Gastrocnemius medialis (tissue), 4 donors: ENCODE measurements at regions not wholly inside any gene's neighbourhood (a gene's known extent, or its start where the extent isn't known, plus 50 kb on each side); places are given as distances from the start of the nearest gene placed in this dataset.

Source experiments
- ATAC-seq, 2 donors: fragments of 150-250 bp; one replicate each; pipeline ENCODE4 v1.9.1; 2016
- DNase-seq, 2 donors: peaks; one replicate each; pipeline ENCODE4 v3.0.0-alpha.2; 2019
- H3K27ac ChIP-seq, 4 donors: fragments of 200-600 bp; sonication (generic); 1 replicate in 1 of 4; 2 replicates in 3 of 4; pipeline ENCODE4 v1.5.1; 2016 to 2018; ENCODE audit warnings: mild to moderate bottlenecking in 2 of 4, moderate library complexity in 1 of 4
- H3K27me3 ChIP-seq, 3 donors: fragments of 200-600 bp; sonication (generic) in 2 of 3; 1 replicate in 1 of 3; 2 replicates in 2 of 3; pipeline versions ENCODE4 v1.5.1 to v1.6.0; 2016 to 2019; ENCODE audit warnings: mild to moderate bottlenecking in 1 of 3, moderate library complexity in 1 of 3
- H3K36me3 ChIP-seq, 2 donors: fragments of 200-600 bp; sonication (generic) in 1 of 2; one replicate each; pipeline ENCODE4 v1.5.1; 2017 to 2018
- H3K4me1 ChIP-seq, 2 donors: fragments of 200-600 bp; sonication (generic) in 1 of 2; one replicate each; pipeline ENCODE4 v1.5.1; 2016 to 2017; ENCODE audit warnings: mild to moderate bottlenecking in 2 of 2
- H3K4me3 ChIP-seq, 4 donors: fragments of 200-600 bp; sonication (generic) in 3 of 4; 1 replicate in 1 of 4; 2 replicates in 3 of 4; pipeline ENCODE4 v1.5.1; 2016 to 2019; ENCODE audit warnings: mild to moderate bottlenecking in 2 of 4
- H3K9me3 ChIP-seq, 3 donors: fragments of 200-600 bp; sonication (generic) in 2 of 3; 1 replicate in 1 of 3; 2 replicates in 2 of 3; pipeline ENCODE4 v1.5.1; 2016 to 2019
- POLR2A ChIP-seq, 2 donors: fragments of 450-650 bp; IDR thresholded peaks; one replicate each; pipeline ENCODE4 v1.6.1; 2017; ENCODE audit warnings: antibody characterized with exemption in 2 of 2, mild to moderate bottlenecking in 2 of 2, moderate library complexity in 2 of 2
- in situ Hi-C, 4 donors: fragments of 200-750 bp; cut with MboI; loops; one replicate each; pipeline versions ENCODE4 v1.15.0 to v1.8.0; 2017; ENCODE audit warnings: low sequenced_read_pairs in 4 of 4
- intact Hi-C: fragments of 100-400 bp; cut with DNase I; formaldehyde crosslinking; loops from one replicate; pipeline ENCODE4 v1.15.1; 2023; ENCODE audit warnings: low total_unique reads
- TF ChIP-seq, protein P1 (sequence below), 5 experiments: fragments of 450-650 bp in 3 of 5; fragments of 200-600 bp in 2 of 5; sonication (generic) in 2 of 5; IDR thresholded peaks in 4 of 5; conservative IDR thresholded peaks in 1 of 5; 1 replicate in 4 of 5; 2 replicates in 1 of 5; pipeline ENCODE4 v1.5.1; 2016 to 2019; ENCODE audit warnings: antibody characterized with exemption in 5 of 5, mild to moderate bottlenecking in 3 of 5, moderate library complexity in 3 of 5

DNA sequence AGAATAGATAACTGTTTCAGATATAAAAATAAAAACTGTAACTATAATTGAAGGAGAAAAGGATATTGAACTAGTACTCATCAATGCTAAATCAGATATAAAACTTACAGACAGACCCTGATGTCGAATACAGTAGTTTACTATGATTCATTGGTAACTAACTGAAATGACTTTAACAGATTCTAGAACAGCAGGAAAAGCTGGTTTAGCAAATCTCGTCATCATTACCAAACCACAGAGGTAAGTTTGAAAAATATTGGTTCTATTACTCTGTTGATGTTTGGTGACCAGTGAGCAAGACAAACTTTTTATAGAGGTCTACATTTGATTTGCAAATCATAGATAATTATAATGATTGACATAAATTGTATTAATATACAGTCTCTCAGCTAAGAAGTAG, 551.4 kb upstream of the ADGRL3 start:
- Histone ChIP-seq H3K27ac (no peak overlapping the region), H3K4me3 (no peak overlapping the region), H3K27me3 (no peaks in the 10 kb centered on the region), H3K9me3 (no peaks in the 10 kb centered on the region), H3K36me3 (no peaks in the 10 kb centered on the region), H3K4me1 (no peaks in the 10 kb centered on the region)
- DNase-seq (no peak), ATAC-seq (no peak)
- intact Hi-C loops (no loop called here), in situ Hi-C loops (no loop called here)
- TF ChIP-seq, protein P1, sequence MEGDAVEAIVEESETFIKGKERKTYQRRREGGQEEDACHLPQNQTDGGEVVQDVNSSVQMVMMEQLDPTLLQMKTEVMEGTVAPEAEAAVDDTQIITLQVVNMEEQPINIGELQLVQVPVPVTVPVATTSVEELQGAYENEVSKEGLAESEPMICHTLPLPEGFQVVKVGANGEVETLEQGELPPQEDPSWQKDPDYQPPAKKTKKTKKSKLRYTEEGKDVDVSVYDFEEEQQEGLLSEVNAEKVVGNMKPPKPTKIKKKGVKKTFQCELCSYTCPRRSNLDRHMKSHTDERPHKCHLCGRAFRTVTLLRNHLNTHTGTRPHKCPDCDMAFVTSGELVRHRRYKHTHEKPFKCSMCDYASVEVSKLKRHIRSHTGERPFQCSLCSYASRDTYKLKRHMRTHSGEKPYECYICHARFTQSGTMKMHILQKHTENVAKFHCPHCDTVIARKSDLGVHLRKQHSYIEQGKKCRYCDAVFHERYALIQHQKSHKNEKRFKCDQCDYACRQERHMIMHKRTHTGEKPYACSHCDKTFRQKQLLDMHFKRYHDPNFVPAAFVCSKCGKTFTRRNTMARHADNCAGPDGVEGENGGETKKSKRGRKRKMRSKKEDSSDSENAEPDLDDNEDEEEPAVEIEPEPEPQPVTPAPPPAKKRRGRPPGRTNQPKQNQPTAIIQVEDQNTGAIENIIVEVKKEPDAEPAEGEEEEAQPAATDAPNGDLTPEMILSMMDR (IDR thresholded peaks at IDR 0.05 in 4 of 5, conservative IDR thresholded peaks at IDR 0.05 in 1 of 5), result no peak
- no peak for TF ChIP-seq POLR2A (IDR thresholded peaks at IDR 0.05)

DNA sequence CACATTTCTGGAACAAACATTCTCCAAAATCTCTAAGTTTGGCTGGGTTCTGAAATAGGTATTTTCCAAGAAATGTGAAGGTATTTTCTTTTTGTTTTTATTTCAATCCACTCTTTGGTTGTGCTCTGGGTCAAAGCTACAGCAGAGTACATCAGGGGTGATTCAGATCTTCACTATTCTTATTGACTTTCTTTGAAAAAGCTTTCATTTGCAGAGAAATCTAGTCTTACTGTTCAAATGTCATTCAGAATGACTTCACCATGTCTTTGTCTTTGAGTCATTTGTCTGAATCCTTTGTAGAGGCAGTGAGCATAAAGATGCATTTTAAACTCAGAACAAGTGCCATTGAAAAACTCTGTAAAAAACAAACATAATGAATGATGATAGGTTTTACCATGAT, 547.2 kb upstream of the ADGRL3 start:
- Histone ChIP-seq H3K4me1 (no peaks in the 10 kb centered on the region), H3K27me3 (no peaks in the 10 kb centered on the region), H3K9me3 (no peaks in the 10 kb centered on the region), H3K27ac (no peak overlapping the region), H3K4me3 (no peak overlapping the region), H3K36me3 (no peaks in the 10 kb centered on the region)
- ATAC-seq (no peak), DNase-seq (no peak)
- intact Hi-C loops (no loop called here), in situ Hi-C loops (no loop called here)
- TF ChIP-seq POLR2A (IDR thresholded peaks at IDR 0.05), result no peak
- TF ChIP-seq, protein P1 (IDR thresholded peaks at IDR 0.05 in 4 of 5, conservative IDR thresholded peaks at IDR 0.05 in 1 of 5), result no peak

DNA sequence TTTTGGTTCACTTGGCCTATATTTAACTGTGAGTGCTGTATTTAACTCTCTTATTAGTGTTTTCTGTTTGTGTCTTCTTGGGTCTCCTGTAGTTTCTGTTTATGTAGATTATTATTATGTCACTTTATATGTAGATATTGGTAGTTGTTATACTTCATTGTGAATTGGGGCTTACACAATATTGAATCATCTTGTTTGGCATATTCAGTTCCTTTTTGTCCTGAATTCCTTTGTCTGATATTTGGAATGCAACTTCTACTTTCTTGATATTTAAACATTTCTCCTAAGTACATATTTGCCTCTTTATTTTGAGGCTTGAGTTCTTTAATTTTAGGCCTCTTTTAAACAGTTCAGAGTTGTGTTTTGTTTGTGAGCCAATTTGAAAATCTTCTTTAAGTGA, 544.8 kb upstream of the ADGRL3 start:
- H3K4me3 ChIP-seq, result no peak overlapping the region
- no peak overlapping the region for H3K27ac ChIP-seq
- ATAC-seq (no peak), DNase-seq (no peak)
- in situ Hi-C loops (no loop called here), intact Hi-C loops (no loop called here)
- TF ChIP-seq, protein P1 (IDR thresholded peaks at IDR 0.05 in 4 of 5, conservative IDR thresholded peaks at IDR 0.05 in 1 of 5), result no peak
- no peak for TF ChIP-seq POLR2A (IDR thresholded peaks at IDR 0.05)
- no peaks in the 10 kb centered on the region for H3K27me3 ChIP-seq
- no peaks in the 10 kb centered on the region for H3K9me3 ChIP-seq
- no peaks in the 10 kb centered on the region for H3K36me3 ChIP-seq
- no peaks in the 10 kb centered on the region for H3K4me1 ChIP-seq

DNA sequence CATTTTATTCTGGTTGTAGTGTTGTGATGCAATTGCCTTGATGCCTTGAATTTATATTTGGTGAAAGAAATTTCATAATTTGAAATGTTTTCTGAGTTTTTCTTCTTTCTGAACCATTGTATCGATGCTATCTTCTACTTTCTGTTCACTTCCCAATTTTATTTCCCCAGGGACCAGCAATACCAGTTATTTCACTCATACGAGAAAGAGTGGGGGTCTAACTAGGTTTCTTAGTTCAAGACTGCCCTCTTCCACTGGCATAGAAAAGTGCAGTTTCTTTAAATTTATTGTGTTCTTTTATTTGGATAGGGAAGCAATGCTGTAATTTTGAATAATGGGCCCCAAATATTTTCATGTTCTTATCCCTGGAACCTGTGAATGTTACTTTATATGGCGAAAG, 544.0 kb upstream of the ADGRL3 start:
- TF ChIP-seq, protein P1 (IDR thresholded peaks at IDR 0.05 in 4 of 5, conservative IDR thresholded peaks at IDR 0.05 in 1 of 5), result no peak
- no peak for TF ChIP-seq POLR2A (IDR thresholded peaks at IDR 0.05)
- Histone ChIP-seq H3K36me3 (no peaks in the 10 kb centered on the region), H3K27ac (no peak overlapping the region), H3K9me3 (no peaks in the 10 kb centered on the region), H3K4me1 (no peaks in the 10 kb centered on the region), H3K4me3 (no peak overlapping the region), H3K27me3 (no peaks in the 10 kb centered on the region)
- intact Hi-C loops (no loop called here), in situ Hi-C loops (no loop called here)
- no peak for DNase-seq
- ATAC-seq, result no peak

DNA sequence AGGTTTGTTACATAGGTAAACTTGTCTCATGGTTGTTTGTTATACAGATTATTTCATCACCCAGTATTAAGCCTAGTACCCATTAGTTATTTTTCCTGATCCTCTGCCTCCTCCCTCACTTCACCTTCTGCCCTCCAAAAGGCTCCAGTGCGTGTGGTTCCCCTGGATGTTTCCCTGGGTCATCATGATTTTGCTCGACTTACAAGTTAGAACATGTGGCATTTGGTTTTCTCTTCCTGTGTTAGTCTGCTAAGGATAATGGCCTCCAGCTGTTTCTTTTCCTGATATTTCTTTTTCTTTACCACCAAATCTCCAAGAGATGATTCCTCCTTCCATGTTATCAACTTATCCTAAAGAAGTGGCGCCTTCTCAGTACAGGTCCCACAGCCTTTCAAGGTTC, 543.1 kb upstream of the ADGRL3 start:
- H3K4me1 ChIP-seq, result no peaks in the 10 kb centered on the region
- in situ Hi-C loops (no loop called here), intact Hi-C loops (no loop called here)
- H3K4me3 ChIP-seq, result no peak overlapping the region
- ATAC-seq (no peak), DNase-seq (no peak)
- no peak overlapping the region for H3K27ac ChIP-seq
- no peaks in the 10 kb centered on the region for H3K36me3 ChIP-seq
- no peaks in the 10 kb centered on the region for H3K9me3 ChIP-seq
- no peak for TF ChIP-seq POLR2A (IDR thresholded peaks at IDR 0.05)
- TF ChIP-seq, protein P1 (IDR thresholded peaks at IDR 0.05 in 4 of 5, conservative IDR thresholded peaks at IDR 0.05 in 1 of 5), result no peak
- no peaks in the 10 kb centered on the region for H3K27me3 ChIP-seq
